Upper lobe of left lung (tissue), 4 donors: ENCODE measurements at regions not wholly inside any gene's neighbourhood (a gene's known extent, or its start where the extent isn't known, plus 50 kb on each side); places are given as distances from the start of the nearest gene placed in this dataset.

Source experiments
- EP300 ChIP-seq, 4 donors: sonication (generic); formaldehyde crosslinking; IDR thresholded peaks; one replicate each; pipeline ENCODE4 v1.5.1; 2017; ENCODE audit warnings: antibody characterized with exemption in 4 of 4, control low read depth in 2 of 4
- TF ChIP-seq, protein P1 (sequence below), 6 experiments: fragments of 450-650 bp in 4 of 6; fragments of 200-600 bp in 2 of 6; sonication (generic) in 2 of 6; IDR thresholded peaks; one replicate each; pipeline ENCODE4 v1.5.1; 2016 to 2019; ENCODE audit warnings: antibody characterized with exemption in 6 of 6

- TF ChIP-seq, protein P1, sequence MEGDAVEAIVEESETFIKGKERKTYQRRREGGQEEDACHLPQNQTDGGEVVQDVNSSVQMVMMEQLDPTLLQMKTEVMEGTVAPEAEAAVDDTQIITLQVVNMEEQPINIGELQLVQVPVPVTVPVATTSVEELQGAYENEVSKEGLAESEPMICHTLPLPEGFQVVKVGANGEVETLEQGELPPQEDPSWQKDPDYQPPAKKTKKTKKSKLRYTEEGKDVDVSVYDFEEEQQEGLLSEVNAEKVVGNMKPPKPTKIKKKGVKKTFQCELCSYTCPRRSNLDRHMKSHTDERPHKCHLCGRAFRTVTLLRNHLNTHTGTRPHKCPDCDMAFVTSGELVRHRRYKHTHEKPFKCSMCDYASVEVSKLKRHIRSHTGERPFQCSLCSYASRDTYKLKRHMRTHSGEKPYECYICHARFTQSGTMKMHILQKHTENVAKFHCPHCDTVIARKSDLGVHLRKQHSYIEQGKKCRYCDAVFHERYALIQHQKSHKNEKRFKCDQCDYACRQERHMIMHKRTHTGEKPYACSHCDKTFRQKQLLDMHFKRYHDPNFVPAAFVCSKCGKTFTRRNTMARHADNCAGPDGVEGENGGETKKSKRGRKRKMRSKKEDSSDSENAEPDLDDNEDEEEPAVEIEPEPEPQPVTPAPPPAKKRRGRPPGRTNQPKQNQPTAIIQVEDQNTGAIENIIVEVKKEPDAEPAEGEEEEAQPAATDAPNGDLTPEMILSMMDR (IDR thresholded peaks at IDR 0.05): no peak
- no peak for TF ChIP-seq EP300 (IDR thresholded peaks at IDR 0.05)
These were observed 259.7 kb upstream of the ZNF608 start for GRCh38 chr5:125006011-125006685.
